Upper lobe of right lung (tissue), 1 donor: ENCODE measurements at regions not wholly inside any gene's neighbourhood (a gene's known extent, or its start where the extent isn't known, plus 50 kb on each side); places are given as distances from the start of the nearest gene placed in this dataset.
"Not testable (repeated sequence)": the region's sequence is repeated elsewhere in the genome, so short reads cannot be mapped to it uniquely, and the experiment has no call there.

Source experiments
- ATAC-seq: fragments of 200-7000 bp; cut with Tn5 transposase; one replicate; pipeline ENCODE4 v1.9.1; 2020; ENCODE audit warnings: mild to moderate bottlenecking, moderate library complexity
- DNase-seq: peaks from one replicate; pipeline ENCODE4 v3.0.0-alpha.2; 2020
- H3K27ac ChIP-seq: fragments of 200-600 bp; one replicate; pipeline ENCODE4 v1.8.0; 2022
- H3K27me3 ChIP-seq: fragments of 200-600 bp; one replicate; pipeline ENCODE4 v1.8.0; 2022; ENCODE audit warnings: mild to moderate bottlenecking
- H3K36me3 ChIP-seq: fragments of 200-600 bp; one replicate; pipeline ENCODE4 v1.8.0; 2022
- H3K4me1 ChIP-seq: fragments of 200-600 bp; one replicate; pipeline ENCODE4 v1.8.0; 2022
- H3K4me3 ChIP-seq: fragments of 200-600 bp; one replicate; pipeline ENCODE4 v1.8.0; 2022; ENCODE audit warnings: mild to moderate bottlenecking
- H3K9me3 ChIP-seq: fragments of 200-600 bp; one replicate; pipeline ENCODE4 v1.8.0; 2022
- intact Hi-C: fragments of 100-400 bp; cut with DNase I; formaldehyde crosslinking; loops from one replicate; pipeline ENCODE4 v1.11.0; 2022
- TF ChIP-seq, protein P1 (sequence below): fragments of 200-600 bp; IDR thresholded peaks from one replicate; pipeline ENCODE4 v1.8.0; 2022; ENCODE audit warnings: antibody characterized with exemption
- donor health status: DM: no; HTN: yes; CAD: no; lungs with severe emphysema.

DNA sequence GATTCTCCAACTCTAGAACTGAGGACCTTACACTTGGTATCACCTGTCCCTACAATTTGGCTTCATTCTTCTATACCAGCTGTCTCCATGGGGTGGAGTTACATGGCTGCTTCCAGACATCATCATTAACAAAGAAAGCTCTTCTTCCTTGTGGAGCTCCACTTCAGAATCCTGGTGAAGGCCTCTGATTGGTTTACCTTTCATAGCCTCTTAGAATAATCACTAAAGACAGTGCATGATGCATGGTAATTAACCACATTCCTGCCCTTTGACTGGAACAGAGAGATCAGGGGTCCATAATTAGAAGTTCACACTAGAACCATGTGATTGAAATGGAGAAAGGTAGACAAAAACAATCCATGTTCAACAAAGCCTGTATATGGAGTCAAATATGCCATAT lies 112.6 kb upstream of the ZNF827 start:
- DNase-seq, result no peak
- H3K27me3 ChIP-seq, result no peaks in the 10 kb centered on the region
- no peak overlapping the region for H3K27ac ChIP-seq
- no peak for ATAC-seq
- H3K9me3 ChIP-seq, result no peaks in the 10 kb centered on the region
- no peaks in the 10 kb centered on the region for H3K36me3 ChIP-seq
- intact Hi-C loops, result no loop called here
- TF ChIP-seq, protein P1, sequence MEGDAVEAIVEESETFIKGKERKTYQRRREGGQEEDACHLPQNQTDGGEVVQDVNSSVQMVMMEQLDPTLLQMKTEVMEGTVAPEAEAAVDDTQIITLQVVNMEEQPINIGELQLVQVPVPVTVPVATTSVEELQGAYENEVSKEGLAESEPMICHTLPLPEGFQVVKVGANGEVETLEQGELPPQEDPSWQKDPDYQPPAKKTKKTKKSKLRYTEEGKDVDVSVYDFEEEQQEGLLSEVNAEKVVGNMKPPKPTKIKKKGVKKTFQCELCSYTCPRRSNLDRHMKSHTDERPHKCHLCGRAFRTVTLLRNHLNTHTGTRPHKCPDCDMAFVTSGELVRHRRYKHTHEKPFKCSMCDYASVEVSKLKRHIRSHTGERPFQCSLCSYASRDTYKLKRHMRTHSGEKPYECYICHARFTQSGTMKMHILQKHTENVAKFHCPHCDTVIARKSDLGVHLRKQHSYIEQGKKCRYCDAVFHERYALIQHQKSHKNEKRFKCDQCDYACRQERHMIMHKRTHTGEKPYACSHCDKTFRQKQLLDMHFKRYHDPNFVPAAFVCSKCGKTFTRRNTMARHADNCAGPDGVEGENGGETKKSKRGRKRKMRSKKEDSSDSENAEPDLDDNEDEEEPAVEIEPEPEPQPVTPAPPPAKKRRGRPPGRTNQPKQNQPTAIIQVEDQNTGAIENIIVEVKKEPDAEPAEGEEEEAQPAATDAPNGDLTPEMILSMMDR, result no peak
- no peak overlapping the region for H3K4me3 ChIP-seq
- no peaks in the 10 kb centered on the region for H3K4me1 ChIP-seq

DNA sequence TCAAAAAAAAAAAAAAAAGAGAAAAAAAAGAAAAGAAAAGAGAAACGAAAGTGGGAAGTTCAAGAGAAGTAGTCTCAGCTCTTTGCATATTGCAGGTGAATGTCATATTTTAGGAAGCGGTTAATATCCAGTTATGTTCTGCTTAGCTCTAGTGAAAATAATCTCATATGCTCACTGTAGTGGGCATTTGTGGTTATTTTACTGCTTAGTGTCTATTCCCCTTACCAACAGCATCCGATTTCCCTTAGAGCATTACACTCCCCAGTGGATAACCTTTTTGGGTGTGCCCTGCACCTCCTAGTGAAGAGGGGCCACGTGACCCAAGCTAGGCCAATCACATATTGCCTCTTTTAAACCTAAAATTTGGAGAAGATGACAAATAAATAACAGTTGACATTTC lies 111.2 kb upstream of the ZNF827 start:
- ATAC-seq (no peak), DNase-seq (no peak)
- no peak overlapping the region for H3K27ac ChIP-seq
- H3K9me3 ChIP-seq, result no peaks in the 10 kb centered on the region
- no peaks in the 10 kb centered on the region for H3K27me3 ChIP-seq
- TF ChIP-seq, protein P1, result no peak
- intact Hi-C loops, result no loop called here
- H3K4me1 ChIP-seq, result no peaks in the 10 kb centered on the region
- no peaks in the 10 kb centered on the region for H3K36me3 ChIP-seq
- no peak overlapping the region for H3K4me3 ChIP-seq

DNA sequence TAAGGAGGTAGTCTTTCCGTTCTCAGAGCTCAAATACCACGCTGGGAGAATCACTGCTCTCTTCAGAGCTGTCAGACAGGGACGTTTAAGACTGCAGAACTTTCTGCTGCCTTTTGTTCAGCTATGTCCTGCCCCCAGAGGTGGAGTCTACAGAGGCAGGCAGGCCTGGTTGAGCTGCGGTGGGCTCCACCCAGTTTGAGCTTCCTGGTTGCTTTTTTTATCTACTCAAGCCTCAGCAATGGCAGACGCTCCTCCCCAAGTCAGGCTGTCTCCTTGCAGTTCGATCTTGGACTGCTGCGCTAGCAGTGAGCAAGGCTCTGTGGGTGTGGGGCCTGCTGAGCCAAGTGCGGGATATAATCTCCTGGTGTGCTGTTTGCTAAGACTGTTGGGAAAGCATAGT lies 109.1 kb upstream of the ZNF827 start:
- H3K36me3 ChIP-seq, H3K27ac ChIP-seq, H3K4me3 ChIP-seq, H3K9me3 ChIP-seq, intact Hi-C loops, H3K27me3 ChIP-seq, ATAC-seq, DNase-seq, H3K4me1 ChIP-seq: not testable (repeated sequence)

DNA sequence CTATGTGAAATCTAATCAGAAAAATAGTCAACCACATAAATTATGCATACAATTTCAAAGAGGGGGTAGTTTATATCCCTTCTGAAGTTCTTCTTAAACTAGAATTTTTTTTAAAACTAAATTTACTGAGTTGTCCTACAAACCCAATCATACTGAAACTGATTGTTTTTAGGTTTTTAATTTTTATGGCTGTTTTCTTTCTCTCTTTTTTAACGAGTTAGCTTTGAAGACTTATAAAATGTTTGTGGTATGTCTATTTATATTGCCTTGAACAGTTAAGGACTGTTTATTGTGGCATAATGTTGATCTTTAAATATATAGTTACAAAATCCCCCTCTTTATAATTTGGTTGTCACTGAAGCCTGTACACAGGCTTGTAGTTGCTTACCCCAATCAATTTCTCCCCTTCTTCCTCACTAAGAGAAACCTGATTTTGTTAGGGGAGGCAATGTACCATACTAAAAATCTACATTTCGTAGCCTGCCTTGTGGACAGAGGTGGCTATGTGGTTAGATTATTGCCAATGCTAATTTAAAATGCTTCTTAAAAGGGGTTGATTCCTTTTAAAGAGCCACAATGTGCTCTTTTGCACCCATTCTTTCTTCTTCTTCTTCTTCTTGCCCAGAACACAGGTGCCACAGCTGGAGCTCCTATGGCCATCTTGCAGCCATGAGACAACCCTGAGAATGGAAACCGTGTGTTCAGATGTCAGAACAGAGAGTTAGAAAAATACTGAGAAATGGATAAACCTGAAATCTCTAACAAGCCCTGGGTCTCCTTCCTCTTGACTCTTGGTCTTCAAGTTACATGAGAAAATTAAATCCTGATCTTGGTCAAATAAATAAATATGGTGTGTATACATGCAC lies 102.7 kb upstream of the ZNF827 start:
- intact Hi-C loops, result no loop called here
- H3K27me3 ChIP-seq, result no peaks in the 10 kb centered on the region

DNA sequence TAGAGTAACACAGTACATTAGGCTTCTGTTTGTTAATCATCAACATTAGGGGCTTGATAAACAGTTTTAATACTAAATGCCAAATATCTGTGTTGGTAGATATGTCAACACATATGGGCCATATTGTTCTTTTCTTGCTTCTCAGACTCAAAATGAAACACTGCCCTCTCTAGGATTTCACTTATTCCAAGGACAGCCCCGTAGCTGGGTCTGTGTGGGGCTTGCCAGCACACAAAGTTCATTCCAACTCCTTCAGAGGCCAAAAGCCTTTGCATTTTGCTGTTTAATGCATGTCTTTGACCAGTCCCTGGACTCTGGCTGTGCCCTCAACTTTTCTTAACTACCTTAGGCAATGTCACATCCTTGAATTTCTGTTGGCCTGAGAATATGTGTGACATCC lies 102.0 kb upstream of the ZNF827 start:
- H3K27me3 ChIP-seq, result no peaks in the 10 kb centered on the region
- H3K27ac ChIP-seq, result no peak overlapping the region
- DNase-seq (no peak), ATAC-seq (no peak)
- no peaks in the 10 kb centered on the region for H3K36me3 ChIP-seq
- TF ChIP-seq, protein P1, result no peak
- H3K4me1 ChIP-seq, result no peaks in the 10 kb centered on the region
- H3K4me3 ChIP-seq, result no peak overlapping the region
- H3K9me3 ChIP-seq, result no peaks in the 10 kb centered on the region
- intact Hi-C loops, result no loop called here

More for the DNA sequence above, 102.7 kb upstream of the ZNF827 start:
- no peak overlapping the region for H3K4me3 ChIP-seq
- no peak for DNase-seq
- H3K9me3 ChIP-seq, result no peaks in the 10 kb centered on the region
- H3K4me1 ChIP-seq, result no peaks in the 10 kb centered on the region
- no peaks in the 10 kb centered on the region for H3K36me3 ChIP-seq
- ATAC-seq, result no peak
- H3K27ac ChIP-seq, result no peak overlapping the region
- TF ChIP-seq, protein P1, result no peak

DNA sequence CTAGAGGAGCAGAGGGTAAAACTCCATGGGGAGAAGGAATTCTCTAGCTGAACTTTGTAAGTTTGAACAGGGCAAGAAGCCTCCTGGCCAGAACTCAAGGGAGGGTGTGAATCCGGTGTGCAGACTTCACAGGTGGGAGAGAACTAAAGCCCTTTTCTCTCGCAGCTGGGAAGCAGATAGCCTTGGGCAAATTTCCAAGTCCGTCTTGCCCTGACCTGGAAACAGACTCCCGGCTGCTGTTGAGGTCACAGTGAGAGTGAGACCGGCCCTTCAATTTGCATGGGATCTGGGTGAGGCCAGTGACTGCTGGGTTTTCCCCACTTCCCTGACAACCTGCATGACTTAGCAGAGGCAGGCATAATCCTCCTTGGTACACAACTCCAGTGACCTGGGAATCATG lies 94.5 kb upstream of the ZNF827 start:
- H3K27ac ChIP-seq, result no peak overlapping the region
- ATAC-seq (peak; percentile 43), DNase-seq (no peak)
- H3K36me3 ChIP-seq, result no peaks in the 10 kb centered on the region
- intact Hi-C loops, result no loop called here
- H3K27me3 ChIP-seq, result no peaks in the 10 kb centered on the region
- H3K4me1 ChIP-seq, result no peaks in the 10 kb centered on the region
- H3K4me3 ChIP-seq, result no peak overlapping the region
- H3K9me3 ChIP-seq, result no peaks in the 10 kb centered on the region
- TF ChIP-seq, protein P1, result no peak
